HepG2 (cell line): ENCODE measurements at regions not wholly inside any gene's neighbourhood (a gene's known extent, or its start where the extent isn't known, plus 50 kb on each side); places are given as distances from the start of the nearest gene placed in this dataset.

Experiments used
- BCLAF1 ChIP-seq: fragments of 450-650 bp; IDR thresholded peaks from 2 replicates; pipeline ENCODE4 v1.6.1; 2017; ENCODE audit warnings: mild to moderate bottlenecking
- DBP ChIP-seq: sonication (generic); formaldehyde crosslinking; IDR thresholded peaks from 2 replicates; pipeline ENCODE4 v1.4.0; 2020; ENCODE audit warnings: missing genetic modification reagents; ENCODE audit errors: not compliant biosample characterization
- ERF ChIP-seq: IDR thresholded peaks from 2 replicates; pipeline ENCODE4 v1.6.1; 2018; ENCODE audit warnings: missing biosample characterization, missing genetic modification reagents
- ETV5 ChIP-seq: IDR thresholded peaks from 2 replicates; pipeline ENCODE4 v1.6.1; 2018; ENCODE audit warnings: missing biosample characterization, missing genetic modification reagents, inconsistent platforms, borderline replicate concordance
- FOXM1 ChIP-seq: sonication (generic); formaldehyde crosslinking; IDR thresholded peaks from 2 replicates; pipeline ENCODE4 v1.5.0; 2020; ENCODE audit warnings: missing genetic modification reagents
- HDAC6 ChIP-seq: fragments of 200-600 bp; sonication (generic); IDR thresholded peaks from 2 replicates; pipeline ENCODE4 v1.7.0; 2017; ENCODE audit warnings: mild to moderate bottlenecking, antibody characterized with exemption, low read length, low read depth
- JUND ChIP-seq: sonication (generic); formaldehyde crosslinking; IDR thresholded peaks from 2 replicates; pipeline ENCODE4 v1.8.0; 2022; ENCODE audit warnings: mild to moderate bottlenecking, missing genetic modification reagents
- MAX ChIP-seq: IDR thresholded peaks from 2 replicates; pipeline ENCODE4 v1.6.1; 2012; ENCODE audit warnings: inconsistent platforms
- MTA1 ChIP-seq: sonication (generic); formaldehyde crosslinking; IDR thresholded peaks from 2 replicates; pipeline ENCODE4 v1.4.0; 2020; ENCODE audit warnings: missing genetic modification reagents, mild to moderate bottlenecking, borderline replicate concordance
- SMYD3 ChIP-seq: sonication (generic); formaldehyde crosslinking; IDR thresholded peaks from 2 replicates; pipeline ENCODE4 v1.8.1; 2023; ENCODE audit warnings: mild to moderate bottlenecking, missing genetic modification reagents
- TCF7L2 ChIP-seq: IDR thresholded peaks from 2 replicates; pipeline ENCODE4 v1.6.1; 2011; ENCODE audit warnings: mild to moderate bottlenecking, low read depth, low read length, moderate library complexity
- U2AF2 ChIP-seq: fragments of 200-400 bp; formaldehyde crosslinking; IDR thresholded peaks from 2 replicates; pipeline ENCODE4 v1.6.1; 2017; ENCODE audit warnings: low read depth, mild to moderate bottlenecking, low read length
- ZBTB33 ChIP-seq: sonication (generic); formaldehyde crosslinking; IDR thresholded peaks from 2 replicates; pipeline ENCODE4 v1.4.0; 2020; ENCODE audit warnings: missing genetic modification reagents
- ZNF3 ChIP-seq: IDR thresholded peaks from 2 replicates; pipeline ENCODE4 v1.7.0; 2017; ENCODE audit warnings: inconsistent platforms
- ZNF563 ChIP-seq: sonication (generic); formaldehyde crosslinking; IDR thresholded peaks from 2 replicates; pipeline ENCODE4 v1.8.0; 2022; ENCODE audit warnings: mild to moderate bottlenecking, moderate library complexity, missing genetic modification reagents
- ZNF580 ChIP-seq: IDR thresholded peaks from 2 replicates; pipeline ENCODE4 v1.6.1; 2016; ENCODE audit warnings: low read depth, borderline replicate concordance
- ZNF616 ChIP-seq: sonication (generic); formaldehyde crosslinking; IDR thresholded peaks from 2 replicates; pipeline ENCODE4 v1.5.0; 2020; ENCODE audit warnings: low read depth, mild to moderate bottlenecking, missing genetic modification reagents
- ZNF619 ChIP-seq: sonication (generic); formaldehyde crosslinking; IDR thresholded peaks from 2 replicates; pipeline ENCODE4 v1.4.0; 2020; ENCODE audit warnings: mild to moderate bottlenecking, missing genetic modification reagents
- ZNF639 ChIP-seq: conservative IDR thresholded peaks from 2 replicates; pipeline ENCODE4 v1.6.1; 2018; ENCODE audit warnings: missing genetic modification reagents
- ZNF660 ChIP-seq: sonication (generic); formaldehyde crosslinking; IDR thresholded peaks from 2 replicates; pipeline ENCODE4 v1.5.1; 2020; ENCODE audit warnings: mild to moderate bottlenecking, low read depth, missing genetic modification reagents, borderline replicate concordance
- ZNF75D ChIP-seq: sonication (generic); formaldehyde crosslinking; IDR thresholded peaks from 2 replicates; pipeline ENCODE4 v1.8.1; 2023; ENCODE audit warnings: missing genetic modification reagents, mild to moderate bottlenecking, borderline replicate concordance
- ZNF770 ChIP-seq: sonication (generic); formaldehyde crosslinking; IDR thresholded peaks from 2 replicates; pipeline ENCODE4 v1.5.0; 2020; ENCODE audit warnings: mild to moderate bottlenecking, missing genetic modification reagents

GRCh38 chr14:54135804-54136280 is 179.2 kb upstream of the BMP4 start (continued):
- TF ChIP-seq ZNF616 (CRISPR knock-in tag) (no peak), MAX (peak; percentile 69), U2AF2 (no peak), ZNF75D (CRISPR knock-in tag) (no peak), ZNF660 (CRISPR knock-in tag) (no peak), MTA1 (CRISPR knock-in tag) (peak; percentile 26; the same call in 1 of the 2 replicates), FOXM1 (CRISPR knock-in tag) (no peak), ETV5 (CRISPR knock-in tag) (peak; percentile 91), ZNF580 (CRISPR knock-in tag) (peak; percentile 75; the same call in 1 of the 2 replicates), ZBTB33 (CRISPR knock-in tag) (peak; percentile 42; the same call in 1 of the 2 replicates), ZNF563 (CRISPR knock-in tag) (no peak), ZNF619 (no peak), ZNF639 (no peak), SMYD3 (CRISPR knock-in tag) (no peak; the same call in 1 of the 2 replicates), DBP (CRISPR knock-in tag) (no peak), JUND (peak; percentile 46; the same call in 1 of the 2 replicates), ZNF770 (CRISPR knock-in tag) (no peak), ERF (CRISPR knock-in tag) (peak; percentile 85; the same call in 1 of the 2 replicates), TCF7L2 (no peak), BCLAF1 (no peak), HDAC6 (no peak), ZNF3 (CRISPR knock-in tag) (no peak)
